ENCODE measurements at regions not wholly inside any gene's neighbourhood (a gene's known extent, or its start where the extent isn't known, plus 50 kb on each side); places are given as distances from the start of the nearest gene placed in this dataset.

- Histone ChIP-seq H3K27ac (ENCODE audit: low read length) (no peak overlapping the region), H3K36me3 (ENCODE audit: insufficient read depth, low read length) (no peaks in the 10 kb centered on the region), H3F3A (ENCODE audit: insufficient read depth, low read length, poor library complexity, severe bottlenecking) (peaks cover 8% of the 10 kb centered on the region), H3K9me2 (ENCODE audit: insufficient read depth, low read length) (no peaks in the 10 kb centered on the region), H3K9me3 (ENCODE audit: low read length) (peaks cover 7% of the 10 kb centered on the region), H3K9ac (ENCODE audit: low read length) (no peak overlapping the region), H4K20me1 (ENCODE audit: insufficient read depth) (no peaks in the 10 kb centered on the region), H2AFZ (ENCODE audit: low read depth, low read length) (no peak overlapping the region), H3K4me2 (ENCODE audit: low read length) (no peak overlapping the region), H3K27me3 (ENCODE audit: insufficient read depth, low read depth, low read length) (no peaks in the 10 kb centered on the region), H3K4me3 (ENCODE audit: low read length) (no peak overlapping the region), H3K79me2 (replicated peaks; ENCODE audit: insufficient read depth, low read length) (no peaks in the 10 kb centered on the region)
- TF ChIP-seq CTCF (IDR thresholded peaks at IDR 0.05; ENCODE audit: poor library complexity, severe bottlenecking) (no peak), EP300 (conservative IDR thresholded peaks at IDR 0.05; ENCODE audit: poor library complexity, severe bottlenecking) (no peak), SMC3 (conservative IDR thresholded peaks at IDR 0.05; ENCODE audit: poor library complexity) (no peak), POLR2AphosphoS5 (IDR thresholded peaks at IDR 0.05) (no peak), EZH2 (IDR thresholded peaks at IDR 0.05; ENCODE audit: borderline replicate concordance, insufficient read depth, low read length, poor library complexity, severe bottlenecking) (no peak), MXI1 (conservative IDR thresholded peaks at IDR 0.05; ENCODE audit: poor library complexity, severe bottlenecking) (no peak), RAD21 (conservative IDR thresholded peaks at IDR 0.05) (no peak), TAF1 (IDR thresholded peaks at IDR 0.05; ENCODE audit: low read depth) (no peak)
- TF ChIP-seq, protein P1, sequence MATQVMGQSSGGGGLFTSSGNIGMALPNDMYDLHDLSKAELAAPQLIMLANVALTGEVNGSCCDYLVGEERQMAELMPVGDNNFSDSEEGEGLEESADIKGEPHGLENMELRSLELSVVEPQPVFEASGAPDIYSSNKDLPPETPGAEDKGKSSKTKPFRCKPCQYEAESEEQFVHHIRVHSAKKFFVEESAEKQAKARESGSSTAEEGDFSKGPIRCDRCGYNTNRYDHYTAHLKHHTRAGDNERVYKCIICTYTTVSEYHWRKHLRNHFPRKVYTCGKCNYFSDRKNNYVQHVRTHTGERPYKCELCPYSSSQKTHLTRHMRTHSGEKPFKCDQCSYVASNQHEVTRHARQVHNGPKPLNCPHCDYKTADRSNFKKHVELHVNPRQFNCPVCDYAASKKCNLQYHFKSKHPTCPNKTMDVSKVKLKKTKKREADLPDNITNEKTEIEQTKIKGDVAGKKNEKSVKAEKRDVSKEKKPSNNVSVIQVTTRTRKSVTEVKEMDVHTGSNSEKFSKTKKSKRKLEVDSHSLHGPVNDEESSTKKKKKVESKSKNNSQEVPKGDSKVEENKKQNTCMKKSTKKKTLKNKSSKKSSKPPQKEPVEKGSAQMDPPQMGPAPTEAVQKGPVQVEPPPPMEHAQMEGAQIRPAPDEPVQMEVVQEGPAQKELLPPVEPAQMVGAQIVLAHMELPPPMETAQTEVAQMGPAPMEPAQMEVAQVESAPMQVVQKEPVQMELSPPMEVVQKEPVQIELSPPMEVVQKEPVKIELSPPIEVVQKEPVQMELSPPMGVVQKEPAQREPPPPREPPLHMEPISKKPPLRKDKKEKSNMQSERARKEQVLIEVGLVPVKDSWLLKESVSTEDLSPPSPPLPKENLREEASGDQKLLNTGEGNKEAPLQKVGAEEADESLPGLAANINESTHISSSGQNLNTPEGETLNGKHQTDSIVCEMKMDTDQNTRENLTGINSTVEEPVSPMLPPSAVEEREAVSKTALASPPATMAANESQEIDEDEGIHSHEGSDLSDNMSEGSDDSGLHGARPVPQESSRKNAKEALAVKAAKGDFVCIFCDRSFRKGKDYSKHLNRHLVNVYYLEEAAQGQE (IDR thresholded peaks at IDR 0.05; ENCODE audit: borderline replicate concordance) = no peak
These were observed 602.6 kb downstream of the SEMA5A start for GRCh38 chr5:8943301-8943700.

DNA sequence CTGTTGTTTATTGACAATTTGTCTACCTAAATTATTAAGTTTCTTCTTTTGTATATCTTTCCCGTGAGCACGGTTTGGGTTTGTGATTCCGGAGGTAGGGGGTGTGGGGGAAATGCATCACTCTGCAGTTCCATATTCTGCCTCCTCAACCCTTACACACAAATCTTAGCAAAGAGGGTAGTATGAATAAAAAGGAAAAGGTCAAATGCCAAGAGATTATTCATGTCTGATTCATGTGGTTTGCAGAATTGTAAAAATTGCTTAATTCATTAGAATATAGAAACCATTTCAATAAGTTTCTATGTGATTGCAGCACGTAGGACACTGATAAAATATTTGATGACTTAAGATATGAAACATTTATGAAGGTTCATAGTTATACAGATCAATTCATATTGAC, 601.9 kb downstream of the SEMA5A start:
- Histone ChIP-seq H3K9me2 (ENCODE audit: insufficient read depth, low read length) (no peaks in the 10 kb centered on the region), H3K79me2 (replicated peaks; ENCODE audit: insufficient read depth, low read length) (no peaks in the 10 kb centered on the region), H3K9ac (ENCODE audit: low read length) (no peak overlapping the region), H3F3A (ENCODE audit: insufficient read depth, low read length, poor library complexity, severe bottlenecking) (peaks cover 8% of the 10 kb centered on the region), H2AFZ (ENCODE audit: low read depth, low read length) (no peak overlapping the region), H3K4me2 (ENCODE audit: low read length) (no peak overlapping the region), H3K27me3 (ENCODE audit: insufficient read depth, low read depth, low read length) (no peaks in the 10 kb centered on the region), H3K4me3 (ENCODE audit: low read length) (no peak overlapping the region), H4K20me1 (ENCODE audit: insufficient read depth) (no peaks in the 10 kb centered on the region), H3K27ac (ENCODE audit: low read length) (no peak overlapping the region), H3K36me3 (ENCODE audit: insufficient read depth, low read length) (no peaks in the 10 kb centered on the region), H3K9me3 (ENCODE audit: low read length) (peaks cover 3% of the 10 kb centered on the region)
- no peak for TF ChIP-seq EP300 (conservative IDR thresholded peaks at IDR 0.05; ENCODE audit: poor library complexity, severe bottlenecking)

GRCh38 chr5:8945972-8946371, 599.9 kb downstream of the SEMA5A start:
- Histone ChIP-seq H3K9me3 (ENCODE audit: low read length) (no peaks in the 10 kb centered on the region), H3K4me2 (ENCODE audit: low read length) (no peak overlapping the region), H3F3A (ENCODE audit: insufficient read depth, low read length, poor library complexity, severe bottlenecking) (peaks cover 8% of the 10 kb centered on the region), H3K4me3 (ENCODE audit: low read length) (no peak overlapping the region), H3K36me3 (ENCODE audit: insufficient read depth, low read length) (no peaks in the 10 kb centered on the region), H3K79me2 (replicated peaks; ENCODE audit: insufficient read depth, low read length) (no peaks in the 10 kb centered on the region), H3K27me3 (ENCODE audit: insufficient read depth, low read depth, low read length) (peaks cover 2% of the 10 kb centered on the region), H4K20me1 (ENCODE audit: insufficient read depth) (no peaks in the 10 kb centered on the region), H3K9ac (ENCODE audit: low read length) (no peak overlapping the region), H2AFZ (ENCODE audit: low read depth, low read length) (no peak overlapping the region), H3K27ac (ENCODE audit: low read length) (peak overlapping the region; percentile 55), H3K9me2 (ENCODE audit: insufficient read depth, low read length) (no peaks in the 10 kb centered on the region)
- TF ChIP-seq SMC3 (conservative IDR thresholded peaks at IDR 0.05; ENCODE audit: poor library complexity) (no peak), RAD21 (conservative IDR thresholded peaks at IDR 0.05) (peak; percentile 16), CTCF (IDR thresholded peaks at IDR 0.05; ENCODE audit: poor library complexity, severe bottlenecking) (no peak), EP300 (conservative IDR thresholded peaks at IDR 0.05; ENCODE audit: poor library complexity, severe bottlenecking) (peak; percentile 90), POLR2AphosphoS5 (IDR thresholded peaks at IDR 0.05) (peak; percentile 91)
- TF ChIP-seq, protein P1 (IDR thresholded peaks at IDR 0.05; ENCODE audit: borderline replicate concordance) = peak; percentile 98

Measured in neural cell (in vitro differentiated cells).